GM21367 (cell line): ENCODE measurements at regions not wholly inside any gene's neighbourhood (a gene's known extent, or its start where the extent isn't known, plus 50 kb on each side); places are given as distances from the start of the nearest gene placed in this dataset.
"Not testable (repeated sequence)": the region's sequence is repeated elsewhere in the genome, so short reads cannot be mapped to it uniquely, and the experiment has no call there.

Experiments
- ATAC-seq: cut with Tn5 transposase; IDR thresholded peaks from one replicate; pipeline ENCODE4 v1.9.1; 2021; ENCODE audit not compliant: unreplicated experiment

GRCh38 chr14:53367644-53368026 lies 214.5 kb upstream of the DDHD1 start:
- ATAC-seq: no peak

- ATAC-seq: no peak
Measured at GRCh38 chr14:53365486-53366130, 212.5 kb upstream of the DDHD1 start.

- not testable (repeated sequence) for ATAC-seq
Measured at GRCh38 chr14:53362916-53363315, 209.8 kb upstream of the DDHD1 start.

- ATAC-seq: no peak
Measured at GRCh38 chr14:53360829-53361228, 207.7 kb upstream of the DDHD1 start.

- ATAC-seq: no peak
Measured at GRCh38 chr14:53358166-53358565, 205.0 kb upstream of the DDHD1 start.

GRCh38 chr14:53356361-53357150 lies 203.4 kb upstream of the DDHD1 start:
- no peak for ATAC-seq

GRCh38 chr14:53355581-53356112 lies 202.5 kb upstream of the DDHD1 start:
- no peak for ATAC-seq

- no peak for ATAC-seq
Measured at GRCh38 chr14:53354336-53354735, 201.2 kb upstream of the DDHD1 start.

GRCh38 chr14:53350866-53351265 lies 197.7 kb upstream of the DDHD1 start:
- ATAC-seq: no peak

GRCh38 chr14:53350429-53350828 lies 197.3 kb upstream of the DDHD1 start:
- ATAC-seq: no peak

- no peak for ATAC-seq
Measured at GRCh38 chr14:53346988-53347387, 193.9 kb upstream of the DDHD1 start.

- ATAC-seq: no peak
Measured at GRCh38 chr14:53341324-53341723, 188.2 kb upstream of the DDHD1 start.

- ATAC-seq: no peak
Measured at GRCh38 chr14:53338192-53338591, 185.1 kb upstream of the DDHD1 start.

GRCh38 chr14:53336729-53337128 lies 183.6 kb upstream of the DDHD1 start:
- no peak for ATAC-seq

- ATAC-seq: no peak
Measured at GRCh38 chr14:53333809-53334208, 180.7 kb upstream of the DDHD1 start.

GRCh38 chr14:53331921-53332320 lies 178.8 kb upstream of the DDHD1 start:
- no peak for ATAC-seq

GRCh38 chr14:53331247-53331646 lies 178.1 kb upstream of the DDHD1 start:
- no peak for ATAC-seq

GRCh38 chr14:53330441-53330840 lies 177.3 kb upstream of the DDHD1 start:
- no peak for ATAC-seq

- no peak for ATAC-seq
Measured at GRCh38 chr14:53328841-53329240, 175.7 kb upstream of the DDHD1 start.

- ATAC-seq: no peak
Measured at GRCh38 chr14:53327716-53328115, 174.6 kb upstream of the DDHD1 start.

GRCh38 chr14:53325176-53325806 lies 172.2 kb upstream of the DDHD1 start:
- ATAC-seq: no peak

GRCh38 chr14:53316504-53316903 lies 163.4 kb upstream of the DDHD1 start:
- no peak for ATAC-seq
